ENCODE measurements at regions not wholly inside any gene's neighbourhood (a gene's known extent, or its start where the extent isn't known, plus 50 kb on each side); places are given as distances from the start of the nearest gene placed in this dataset.

DNA sequence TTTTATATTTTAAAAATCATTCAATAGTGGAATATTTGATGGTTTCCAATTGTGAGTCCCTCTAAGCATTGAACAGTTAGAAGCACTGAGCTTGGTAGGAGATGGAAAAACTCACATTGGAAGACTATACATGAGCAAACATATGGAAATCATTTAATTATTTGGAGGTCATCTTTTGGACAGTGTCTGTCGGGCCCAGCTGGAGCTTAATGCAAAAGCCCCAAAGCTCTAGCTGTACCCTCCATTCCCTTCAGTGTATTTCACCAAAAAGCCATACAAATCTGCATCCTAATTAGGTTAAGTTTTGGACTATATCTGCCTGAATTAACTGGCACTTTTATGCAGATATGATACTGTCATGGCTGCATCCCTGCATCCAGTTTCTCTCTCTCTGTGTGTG, 365.7 kb downstream of the FLRT2 start:
- Histone ChIP-seq H3K27ac (ENCODE audit: low read depth, low read length) (no peak overlapping the region), H3K27me3 (ENCODE audit: control insufficient read depth, insufficient read depth, low read length) (no peaks in the 10 kb centered on the region), H3K4me3 (ENCODE audit: low read depth, low read length) (no peak overlapping the region), H3K9me3 (ENCODE audit: control insufficient read depth, insufficient read depth, low read length) (no peaks in the 10 kb centered on the region)
- no peak for TF ChIP-seq CTCF (IDR thresholded peaks at IDR 0.05; ENCODE audit: low read depth, low read length)
- no peak for DNase-seq (ENCODE audit: low read depth, low spot score)
- POLR2A ChIA-PET = no interaction called here
- CTCF ChIA-PET = no interaction called here

- POLR2A ChIA-PET = no interaction called here
Measured at GRCh38 chr14:85892251-85892650, 362.3 kb downstream of the FLRT2 start.

GRCh38 chr14:85883966-85884365, 354.0 kb downstream of the FLRT2 start:
- Histone ChIP-seq H3K4me3 (ENCODE audit: low read depth, low read length) (no peak overlapping the region), H3K27me3 (ENCODE audit: control insufficient read depth, insufficient read depth, low read length) (no peaks in the 10 kb centered on the region), H3K27ac (ENCODE audit: low read depth, low read length) (no peak overlapping the region), H3K9me3 (ENCODE audit: control insufficient read depth, insufficient read depth, low read length) (no peaks in the 10 kb centered on the region)
- no peak for DNase-seq (ENCODE audit: low read depth, low spot score)
- ChIA-PET CTCF (no interaction called here), POLR2A (no interaction called here)
- no peak for TF ChIP-seq CTCF (IDR thresholded peaks at IDR 0.05; ENCODE audit: low read depth, low read length)

More at GRCh38 chr14:85892251-85892650, 362.3 kb downstream of the FLRT2 start:
- Histone ChIP-seq H3K27ac (ENCODE audit: low read depth, low read length) (no peak overlapping the region), H3K9me3 (ENCODE audit: control insufficient read depth, insufficient read depth, low read length) (no peaks in the 10 kb centered on the region), H3K27me3 (ENCODE audit: control insufficient read depth, insufficient read depth, low read length) (no peaks in the 10 kb centered on the region), H3K4me3 (ENCODE audit: low read depth, low read length) (no peak overlapping the region)
- CTCF ChIA-PET = no interaction called here
- no peak for TF ChIP-seq CTCF (IDR thresholded peaks at IDR 0.05; ENCODE audit: low read depth, low read length)
- no peak for DNase-seq (ENCODE audit: low read depth, low spot score)

DNA sequence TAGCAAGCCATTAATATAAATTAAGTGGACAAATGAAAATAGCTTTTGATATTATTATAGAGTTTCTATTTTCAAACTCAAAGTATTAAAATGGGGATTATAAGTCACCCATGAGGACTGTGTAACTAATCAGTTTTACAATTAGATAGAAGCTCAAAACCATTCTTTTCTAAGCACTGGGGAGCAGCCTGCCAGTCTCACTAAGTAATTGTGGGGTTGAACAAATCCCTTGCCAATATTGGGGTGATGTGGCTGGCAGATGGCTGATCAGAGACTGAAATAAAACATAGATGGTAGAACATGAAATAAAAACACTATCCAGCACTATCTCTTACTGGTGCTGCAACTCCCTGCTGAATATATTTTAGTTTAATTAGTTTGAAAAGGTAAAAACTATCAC, 353.2 kb downstream of the FLRT2 start:
- Histone ChIP-seq H3K27ac (ENCODE audit: low read depth, low read length) (no peak overlapping the region), H3K27me3 (ENCODE audit: control insufficient read depth, insufficient read depth, low read length) (no peaks in the 10 kb centered on the region), H3K4me3 (ENCODE audit: low read depth, low read length) (no peak overlapping the region), H3K9me3 (ENCODE audit: control insufficient read depth, insufficient read depth, low read length) (no peaks in the 10 kb centered on the region)
- CTCF ChIA-PET = no interaction called here
- DNase-seq (ENCODE audit: low read depth, low spot score) = no peak
- no peak for TF ChIP-seq CTCF (IDR thresholded peaks at IDR 0.05; ENCODE audit: low read depth, low read length)
- POLR2A ChIA-PET = no interaction called here

DNA sequence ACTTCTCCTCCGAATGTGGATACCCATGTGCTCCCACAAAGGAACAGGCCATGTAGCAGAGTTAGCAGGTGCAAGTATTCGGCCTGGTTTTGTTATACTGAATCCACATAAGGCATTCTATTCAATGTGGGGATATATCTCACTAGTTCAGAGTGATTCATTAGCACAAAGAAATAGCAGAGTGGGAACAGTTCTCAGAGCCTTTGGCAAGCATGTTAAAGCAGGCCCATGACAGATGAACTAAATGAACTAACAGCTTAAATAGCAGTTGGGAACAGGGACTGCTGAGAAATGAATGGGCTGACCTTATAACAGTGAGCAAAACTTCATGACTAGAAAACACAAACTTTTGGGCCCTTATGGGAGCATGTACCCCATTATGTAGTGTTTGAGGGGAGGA, 352.0 kb downstream of the FLRT2 start:
- ChIA-PET CTCF (no interaction called here), POLR2A (no interaction called here)
- Histone ChIP-seq H3K4me3 (ENCODE audit: low read depth, low read length) (no peak overlapping the region), H3K9me3 (ENCODE audit: control insufficient read depth, insufficient read depth, low read length) (no peaks in the 10 kb centered on the region), H3K27me3 (ENCODE audit: control insufficient read depth, insufficient read depth, low read length) (no peaks in the 10 kb centered on the region), H3K27ac (ENCODE audit: low read depth, low read length) (no peak overlapping the region)
- TF ChIP-seq CTCF (IDR thresholded peaks at IDR 0.05; ENCODE audit: low read depth, low read length) = no peak
- DNase-seq (ENCODE audit: low read depth, low spot score) = no peak

Measured in AG04450 (cell line).